ENCODE measurements at regions not wholly inside any gene's neighbourhood (a gene's known extent, or its start where the extent isn't known, plus 50 kb on each side); places are given as distances from the start of the nearest gene placed in this dataset.

DNA sequence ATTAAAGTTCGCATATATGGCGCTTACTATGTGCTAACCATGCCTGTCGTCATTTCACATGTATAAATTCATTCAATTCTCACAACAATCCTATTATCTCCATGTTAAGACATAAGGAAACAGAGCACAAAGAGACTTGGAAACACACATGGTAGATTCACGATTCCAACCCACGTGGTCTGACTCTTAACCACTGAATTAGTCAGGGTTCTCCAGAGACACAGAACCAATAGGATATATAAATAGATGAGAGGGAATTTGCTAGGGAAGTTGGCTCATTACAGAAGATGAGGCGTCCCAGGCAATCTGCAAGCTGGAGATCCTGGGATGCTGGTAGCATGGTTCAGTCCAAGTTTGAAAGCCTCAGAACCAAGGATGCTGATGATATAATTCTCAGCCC lies 765.3 kb downstream of the TBL1XR1 start:
- no peak overlapping the region for H3K4me3 ChIP-seq (ENCODE audit: low read depth, low read length)
- ChIA-PET CTCF (interaction anchor here (1.5 kb wide), 1 partner anchor 1954 kb away, joined by 4 read pairs; no protein-coding TSS in a partner anchor), POLR2A (no interaction called here)
- DNase-seq (ENCODE audit: low read depth) = no peak
- TF ChIP-seq, protein P1, sequence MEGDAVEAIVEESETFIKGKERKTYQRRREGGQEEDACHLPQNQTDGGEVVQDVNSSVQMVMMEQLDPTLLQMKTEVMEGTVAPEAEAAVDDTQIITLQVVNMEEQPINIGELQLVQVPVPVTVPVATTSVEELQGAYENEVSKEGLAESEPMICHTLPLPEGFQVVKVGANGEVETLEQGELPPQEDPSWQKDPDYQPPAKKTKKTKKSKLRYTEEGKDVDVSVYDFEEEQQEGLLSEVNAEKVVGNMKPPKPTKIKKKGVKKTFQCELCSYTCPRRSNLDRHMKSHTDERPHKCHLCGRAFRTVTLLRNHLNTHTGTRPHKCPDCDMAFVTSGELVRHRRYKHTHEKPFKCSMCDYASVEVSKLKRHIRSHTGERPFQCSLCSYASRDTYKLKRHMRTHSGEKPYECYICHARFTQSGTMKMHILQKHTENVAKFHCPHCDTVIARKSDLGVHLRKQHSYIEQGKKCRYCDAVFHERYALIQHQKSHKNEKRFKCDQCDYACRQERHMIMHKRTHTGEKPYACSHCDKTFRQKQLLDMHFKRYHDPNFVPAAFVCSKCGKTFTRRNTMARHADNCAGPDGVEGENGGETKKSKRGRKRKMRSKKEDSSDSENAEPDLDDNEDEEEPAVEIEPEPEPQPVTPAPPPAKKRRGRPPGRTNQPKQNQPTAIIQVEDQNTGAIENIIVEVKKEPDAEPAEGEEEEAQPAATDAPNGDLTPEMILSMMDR (IDR thresholded peaks at IDR 0.05; ENCODE audit: insufficient read depth, low read depth, low read length) = no peak
- no peaks in the 10 kb centered on the region for H3K27me3 ChIP-seq (ENCODE audit: control insufficient read depth, insufficient read depth, low read length)
- H3K36me3 ChIP-seq (ENCODE audit: control insufficient read depth, insufficient read depth, low read length) = no peaks in the 10 kb centered on the region

DNA sequence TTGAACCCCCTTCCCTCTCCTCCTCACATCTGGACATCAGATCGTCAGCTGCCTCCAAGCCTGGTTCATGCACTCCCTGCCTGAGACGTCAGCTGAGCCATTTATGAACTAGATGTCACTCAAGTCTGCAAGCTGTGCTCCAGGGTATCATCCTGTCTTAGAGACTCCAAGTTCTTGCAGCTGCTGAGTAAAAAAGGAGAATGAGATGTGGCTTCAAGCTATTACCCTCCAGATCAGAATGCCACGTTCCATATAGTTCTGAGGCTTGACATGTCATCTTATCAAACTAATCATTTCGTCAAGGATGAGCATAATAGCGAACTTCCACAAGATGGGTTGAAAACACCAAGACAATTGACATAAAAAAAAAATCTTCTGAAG lies 766.3 kb downstream of the TBL1XR1 start:
- no peak overlapping the region for H3K4me3 ChIP-seq (ENCODE audit: low read depth, low read length)
- H3K27me3 ChIP-seq (ENCODE audit: control insufficient read depth, insufficient read depth, low read length) = no peaks in the 10 kb centered on the region
- TF ChIP-seq, protein P1 (IDR thresholded peaks at IDR 0.05; ENCODE audit: insufficient read depth, low read depth, low read length) = no peak
- ChIA-PET POLR2A (no interaction called here), CTCF (interaction anchor here (0.6 to 1.5 kb wide), 4 partner anchors 11 to 1955 kb away, joined by 3 to 4 read pairs (median 4); no protein-coding TSS in a partner anchor)
- DNase-seq (ENCODE audit: low read depth) = no peak
- no peaks in the 10 kb centered on the region for H3K36me3 ChIP-seq (ENCODE audit: control insufficient read depth, insufficient read depth, low read length)

DNA sequence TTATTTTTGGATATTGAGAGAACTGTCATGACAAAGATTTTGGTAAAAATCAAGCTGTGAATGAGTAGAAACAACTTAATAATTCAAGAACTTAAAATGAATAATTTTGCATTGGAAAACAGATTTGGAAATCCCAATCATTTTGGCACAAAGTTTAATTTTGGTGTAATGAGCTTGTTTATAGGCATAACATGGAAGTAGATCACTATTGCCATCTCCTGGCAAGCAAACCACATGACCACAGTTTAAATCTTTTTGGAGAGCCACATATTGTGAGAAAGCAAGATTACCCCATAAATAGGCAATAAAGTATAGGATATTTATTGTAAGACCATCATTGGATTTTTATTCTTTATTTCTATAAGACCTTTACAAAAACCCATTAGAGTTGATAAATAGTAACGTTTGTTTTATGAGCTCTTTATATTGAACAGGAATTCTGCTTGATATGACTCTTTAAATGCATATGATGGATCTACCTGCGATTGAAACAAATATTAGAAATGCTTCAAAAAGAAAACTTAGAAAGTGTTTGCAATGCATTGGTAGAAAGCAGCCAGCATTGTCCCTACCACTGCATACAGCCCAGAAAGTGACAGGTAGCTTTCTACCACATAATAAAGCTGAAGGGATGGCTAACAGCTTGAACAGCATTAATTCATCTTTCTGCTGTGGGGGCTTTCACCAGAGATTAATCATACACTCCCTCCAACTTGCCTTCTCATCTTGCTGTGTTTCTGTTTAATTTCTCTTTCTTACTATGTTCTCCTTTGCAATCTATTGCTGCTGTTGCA lies 766.8 kb downstream of the TBL1XR1 start:
- peak; percentile 13 for DNase-seq (ENCODE audit: low read depth)
- H3K36me3 ChIP-seq (ENCODE audit: control insufficient read depth, insufficient read depth, low read length) = no peaks in the 10 kb centered on the region
- TF ChIP-seq, protein P1 (IDR thresholded peaks at IDR 0.05; ENCODE audit: insufficient read depth, low read depth, low read length) = peak; percentile 69
- no peaks in the 10 kb centered on the region for H3K27me3 ChIP-seq (ENCODE audit: control insufficient read depth, insufficient read depth, low read length)
- ChIA-PET POLR2A (interaction anchor here (0.6 to 0.8 kb wide), 2 partner anchors 1179 to 1989 kb away, joined by 4 to 5 read pairs; no protein-coding TSS in a partner anchor), CTCF (interaction anchor here (0.6 to 1.5 kb wide), 7 partner anchors 12 to 1990 kb away, joined by 3 to 4 read pairs (median 3); no protein-coding TSS in a partner anchor)
- H3K4me3 ChIP-seq (ENCODE audit: low read depth, low read length) = no peak overlapping the region

DNA sequence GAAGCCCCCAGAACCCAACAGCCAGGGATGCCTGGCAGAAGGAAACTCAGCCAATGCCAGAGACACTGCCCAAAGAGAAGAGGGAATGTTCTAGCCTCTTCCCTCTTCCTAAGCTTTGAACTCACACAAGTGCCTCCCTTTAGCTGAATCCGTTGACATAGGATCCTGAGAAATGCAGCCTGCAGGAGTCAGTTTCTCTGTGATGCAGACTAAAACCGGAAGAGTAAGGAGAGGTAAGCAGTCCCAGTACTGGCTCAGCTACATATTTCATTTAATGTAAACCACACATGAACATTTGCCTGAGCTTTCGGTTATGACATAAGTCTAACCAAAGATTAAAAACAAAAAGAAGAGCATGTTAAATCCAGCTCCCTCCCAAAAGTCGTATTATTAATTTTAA lies 768.7 kb downstream of the TBL1XR1 start:
- no peak overlapping the region for H3K4me3 ChIP-seq (ENCODE audit: low read depth, low read length)
- no peak for DNase-seq (ENCODE audit: low read depth)
- CTCF ChIA-PET = no interaction called here
- no peaks in the 10 kb centered on the region for H3K27me3 ChIP-seq (ENCODE audit: control insufficient read depth, insufficient read depth, low read length)
- POLR2A ChIA-PET = no interaction called here
- TF ChIP-seq, protein P1 (IDR thresholded peaks at IDR 0.05; ENCODE audit: insufficient read depth, low read depth, low read length) = no peak
- no peaks in the 10 kb centered on the region for H3K36me3 ChIP-seq (ENCODE audit: control insufficient read depth, insufficient read depth, low read length)

DNA sequence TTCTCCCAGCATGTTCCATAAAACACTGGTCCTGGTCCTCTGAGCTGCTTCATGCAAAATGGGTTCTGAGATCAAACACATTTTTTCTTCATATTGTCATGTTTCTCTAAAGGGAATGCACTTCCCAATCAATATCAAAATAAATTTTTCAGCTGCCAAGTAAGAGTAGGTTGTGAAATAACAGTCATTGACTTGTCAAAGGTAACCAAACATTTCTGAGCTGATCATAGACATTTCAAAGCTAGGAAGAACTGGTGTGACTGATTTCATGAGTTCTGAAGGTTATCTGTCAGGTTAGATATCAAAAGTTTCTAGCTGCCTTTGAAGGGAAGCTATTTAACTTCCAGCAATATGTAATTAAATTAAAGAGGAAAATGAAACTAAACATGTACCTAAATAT lies 770.9 kb downstream of the TBL1XR1 start:
- TF ChIP-seq, protein P1 (IDR thresholded peaks at IDR 0.05; ENCODE audit: insufficient read depth, low read depth, low read length) = no peak
- Histone ChIP-seq H3K36me3 (ENCODE audit: control insufficient read depth, insufficient read depth, low read length) (no peaks in the 10 kb centered on the region), H3K4me3 (ENCODE audit: low read depth, low read length) (no peak overlapping the region), H3K27me3 (ENCODE audit: control insufficient read depth, insufficient read depth, low read length) (no peaks in the 10 kb centered on the region)
- no peak for DNase-seq (ENCODE audit: low read depth)
- CTCF ChIA-PET = no interaction called here
- POLR2A ChIA-PET = no interaction called here
